ENCODE measurements at regions not wholly inside any gene's neighbourhood (a gene's known extent, or its start where the extent isn't known, plus 50 kb on each side); places are given as distances from the start of the nearest gene placed in this dataset.

- TF ChIP-seq CTCF (IDR thresholded peaks at IDR 0.05) (no peak), POLR2A (IDR thresholded peaks at IDR 0.05) (no peak)
Observed at GRCh38 chr2:8437949-8438400, 243.9 kb upstream of the ID2 start.
